GM23338 (cell line): ENCODE measurements at regions not wholly inside any gene's neighbourhood (a gene's known extent, or its start where the extent isn't known, plus 50 kb on each side); places are given as distances from the start of the nearest gene placed in this dataset.

Source experiments
- ATAC-seq: fragments of 200-7000 bp; cut with Tn5 transposase; 3 replicates; pipeline ENCODE4 v1.9.1; 2020
- DNase-seq: peaks from one replicate; pipeline ENCODE4 v3.0.0-alpha.2; 2015; ENCODE audit warnings: low spot score
- H2AFZ ChIP-seq: fragments of 200-600 bp; sonication (generic); 2 replicates; pipeline ENCODE4 v1.8.0; 2016; ENCODE audit warnings: antibody characterized with exemption, mild to moderate bottlenecking, moderate library complexity
- H3F3A ChIP-seq: fragments of 200-600 bp; sonication (generic); replicated peaks from 2 replicates; pipeline ENCODE4 v1.8.0; 2017; ENCODE audit warnings: antibody characterized with exemption, mixed run types, low read depth
- H3K27ac ChIP-seq: fragments of 200-600 bp; sonication (generic); 2 replicates; pipeline ENCODE4 v1.6.1; 2016; ENCODE audit warnings: low read depth
- H3K27me3 ChIP-seq: fragments of 200-600 bp; sonication (generic); 2 replicates; pipeline ENCODE4 v1.8.0; 2016; ENCODE audit warnings: mild to moderate bottlenecking, mixed run types, moderate library complexity; ENCODE audit not compliant: insufficient read depth
- H3K36me3 ChIP-seq: fragments of 200-600 bp; sonication (generic); 2 replicates; pipeline ENCODE4 v1.8.0; 2016; ENCODE audit warnings: mild to moderate bottlenecking; ENCODE audit not compliant: insufficient read depth
- H3K4me1 ChIP-seq: fragments of 200-600 bp; sonication (generic); 2 replicates; pipeline ENCODE4 v1.8.0; 2016; ENCODE audit warnings: mild to moderate bottlenecking, moderate library complexity; ENCODE audit not compliant: insufficient read depth
- H3K4me2 ChIP-seq: fragments of 200-600 bp; sonication (generic); 2 replicates; pipeline ENCODE4 v1.7.1; 2017; ENCODE audit warnings: mixed run types
- H3K4me3 ChIP-seq: fragments of 200-600 bp; sonication (generic); 2 replicates; pipeline ENCODE4 v1.6.1; 2016; ENCODE audit warnings: mixed run types
- H3K79me2 ChIP-seq: fragments of 200-600 bp; sonication (generic); replicated peaks from 2 replicates; pipeline ENCODE4 v1.8.0; 2017; ENCODE audit warnings: mild to moderate bottlenecking; ENCODE audit not compliant: insufficient read depth
- H3K9me2 ChIP-seq: fragments of 200-600 bp; sonication (generic); 2 replicates; pipeline ENCODE4 v1.8.0; 2017; ENCODE audit not compliant: insufficient read depth
- H4K20me1 ChIP-seq: fragments of 200-600 bp; sonication (generic); replicated peaks from 2 replicates; pipeline ENCODE4 v1.8.0; 2017; ENCODE audit warnings: mild to moderate bottlenecking; ENCODE audit not compliant: insufficient read depth
- H3K27ac Mint-ChIP-seq: 2 replicates; pipeline ENCODE4 v1.8.0; 2020; ENCODE audit warnings: inconsistent platforms, mild to moderate bottlenecking, moderate library complexity, mixed read lengths
- H3K27me3 Mint-ChIP-seq: 3 replicates; pipeline ENCODE4 v1.8.0; 2022; ENCODE audit warnings: low read depth, mild to moderate bottlenecking, moderate library complexity, mixed read lengths, inconsistent platforms; ENCODE audit not compliant: insufficient read depth, poor library complexity
- H3K36me3 Mint-ChIP-seq: 3 replicates; pipeline ENCODE4 v1.8.0; 2021; ENCODE audit warnings: low read depth, mild to moderate bottlenecking, inconsistent platforms, moderate library complexity, mixed read lengths
- H3K4me1 Mint-ChIP-seq: 3 replicates; pipeline ENCODE4 v1.8.0; 2020; ENCODE audit warnings: mild to moderate bottlenecking, inconsistent platforms, mixed read lengths
- H3K4me3 Mint-ChIP-seq: 3 replicates; pipeline ENCODE4 v1.8.0; 2021; ENCODE audit warnings: moderate library complexity, mild to moderate bottlenecking, inconsistent platforms, mixed read lengths
- H3K9me3 Mint-ChIP-seq: 3 replicates; pipeline ENCODE4 v1.8.0; 2020; ENCODE audit warnings: moderate library complexity, mild to moderate bottlenecking, inconsistent platforms, mixed read lengths
- CTCF ChIP-seq, 2 experiments: fragments of 200-600 bp in 1 of 2; sonication (generic) in 1 of 2; conservative IDR thresholded peaks; 2 replicates each; pipeline versions ENCODE4 v1.5.1 to v1.6.1; 2016 to 2017; ENCODE audit warnings: antibody characterized with exemption in 2 of 2, low read depth in 2 of 2, mild to moderate bottlenecking in 2 of 2, moderate library complexity in 1 of 2
- EZH2phosphoT487 ChIP-seq: fragments of 200-600 bp; sonication (generic); IDR thresholded peaks from one replicate; pipeline ENCODE4 v1.8.1; 2018; ENCODE audit warnings: antibody characterized with exemption; ENCODE audit not compliant: unreplicated experiment
- JUNB ChIP-seq: IDR thresholded peaks from one replicate; pipeline ENCODE4 v1.6.1; 2016; ENCODE audit warnings: antibody characterized with exemption; ENCODE audit not compliant: unreplicated experiment
- NANOG ChIP-seq: IDR thresholded peaks from 2 replicates; pipeline ENCODE4 v1.6.1; 2016; ENCODE audit warnings: antibody characterized with exemption, borderline replicate concordance
- REST ChIP-seq: IDR thresholded peaks from one replicate; pipeline ENCODE4 v1.6.1; 2018; ENCODE audit warnings: antibody characterized with exemption; ENCODE audit not compliant: unreplicated experiment
- STAT1 ChIP-seq: IDR thresholded peaks from one replicate; pipeline ENCODE4 v1.6.1; 2016; ENCODE audit warnings: antibody characterized with exemption; ENCODE audit not compliant: unreplicated experiment
- ZNF114 ChIP-seq: fragments of 250-450 bp; sonication (Bioruptor Pico); IDR thresholded peaks from 2 replicates; pipeline ENCODE4 v1.5.0; 2020; ENCODE audit warnings: mild to moderate bottlenecking, moderate library complexity
- ZNF462 ChIP-seq: fragments of 250-450 bp; sonication (Bioruptor Pico); IDR thresholded peaks from 2 replicates; pipeline ENCODE4 v1.5.0; 2020; ENCODE audit warnings: mild to moderate bottlenecking, moderate library complexity

DNA sequence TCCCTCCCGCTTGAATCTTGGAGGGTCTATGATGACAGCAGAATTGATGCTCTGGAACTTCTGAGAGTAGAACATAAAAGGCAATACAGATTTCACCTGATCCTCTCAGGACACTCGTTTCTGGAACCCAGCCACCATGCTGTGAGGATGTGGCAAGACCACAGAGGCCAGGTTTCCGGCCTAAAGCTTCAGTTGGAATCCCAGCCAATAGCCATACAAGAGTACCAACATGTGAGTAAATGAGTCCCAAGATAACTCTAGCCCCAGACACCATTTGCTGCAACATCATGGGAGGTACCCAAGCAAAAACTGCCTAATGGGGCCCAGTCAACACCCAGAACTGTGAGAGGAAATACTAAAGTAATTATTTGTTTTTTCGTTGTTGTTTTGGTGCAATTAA is 65.7 kb upstream of the MARCHF11 start (continued):
- TF ChIP-seq ZNF462 (CRISPR knock-in tag): no peak
- TF ChIP-seq NANOG: no peak
- no peak for TF ChIP-seq STAT1

- no peaks in the 10 kb centered on the region for H4K20me1 ChIP-seq
- H3K4me1 Mint-ChIP-seq: no peaks in the 10 kb centered on the region; the same call in 2 of the 3 replicates
- no peak overlapping the region for H2AFZ ChIP-seq
- no peak for TF ChIP-seq CTCF (conservative IDR thresholded peaks at IDR 0.05; ENCODE audit: low read depth in 2 of 2)
- TF ChIP-seq ZNF114 (CRISPR knock-in tag): no peak
- no peak for TF ChIP-seq EZH2phosphoT487
- TF ChIP-seq JUNB: no peak
- no peak for TF ChIP-seq REST
- H3K79me2 ChIP-seq: no peaks in the 10 kb centered on the region
- H3K4me2 ChIP-seq: no peak overlapping the region
- ATAC-seq (no peak), DNase-seq (no peak)
- no peak overlapping the region for H3K4me3 Mint-ChIP-seq
- H3K9me3 Mint-ChIP-seq: 0 out of 3 replicates have a peak, but pooled peaks cover 3% of the 10 kb centered on the region
- H3K36me3 ChIP-seq: no peaks in the 10 kb centered on the region
- no peaks in the 10 kb centered on the region for H3K27me3 ChIP-seq
- no peak overlapping the region for H3K27ac Mint-ChIP-seq
- H3K27me3 Mint-ChIP-seq: peaks cover 2% of the 10 kb centered on the region
- no peak overlapping the region for H3K27ac ChIP-seq
- no peaks in the 10 kb centered on the region; the same call in 1 of the 2 replicates for H3K9me2 ChIP-seq
- H3K4me1 ChIP-seq: no peaks in the 10 kb centered on the region
- no peak overlapping the region for H3K4me3 ChIP-seq
- no peaks in the 10 kb centered on the region for H3F3A ChIP-seq
- H3K36me3 Mint-ChIP-seq: no peaks in the 10 kb centered on the region
Measured at GRCh38 chr5:16238018-16238417, 58.4 kb upstream of the MARCHF11 start.
